ENCODE measurements at regions not wholly inside any gene's neighbourhood (a gene's known extent, or its start where the extent isn't known, plus 50 kb on each side); places are given as distances from the start of the nearest gene placed in this dataset.
"Not testable (repeated sequence)": the region's sequence is repeated elsewhere in the genome, so short reads cannot be mapped to it uniquely, and the experiment has no call there.

GRCh38 chr19:37303591-37304171 lies 67.2 kb upstream of the ZNF527 start:
- DNase-seq: no peak

- DNase-seq: no peak
These were observed 66.6 kb upstream of the ZNF527 start for GRCh38 chr19:37304190-37304883.

GRCh38 chr19:37304884-37305255 lies 66.0 kb upstream of the ZNF527 start:
- DNase-seq: no peak

GRCh38 chr19:37306383-37306963 lies 64.4 kb upstream of the ZNF527 start:
- no peak for DNase-seq

- peak; percentile 33 for DNase-seq
These were observed 60.9 kb upstream of the ZNF527 start for GRCh38 chr19:37309834-37310575.

GRCh38 chr19:37312531-37313334 lies 58.2 kb upstream of the ZNF527 start:
- DNase-seq: peak; percentile 58

- no peak for DNase-seq
These were observed 57.6 kb upstream of the ZNF527 start for GRCh38 chr19:37313335-37313627.

- DNase-seq: peak; percentile 99
These were observed 53.3 kb upstream of the ZNF527 start for GRCh38 chr19:37317403-37318209.

- not testable (repeated sequence) for DNase-seq
These were observed 49.9 kb upstream of the ZNF527 start for GRCh38 chr19:37320988-37321387.

Data from hematopoietic multipotent progenitor cell treated with erythropoietin and hydrocortisone succinate and interleukin-3 and kit ligand, for 4 days (in vitro differentiated cells).